ENCODE measurements at regions not wholly inside any gene's neighbourhood (a gene's known extent, or its start where the extent isn't known, plus 50 kb on each side); places are given as distances from the start of the nearest gene placed in this dataset.

DNA sequence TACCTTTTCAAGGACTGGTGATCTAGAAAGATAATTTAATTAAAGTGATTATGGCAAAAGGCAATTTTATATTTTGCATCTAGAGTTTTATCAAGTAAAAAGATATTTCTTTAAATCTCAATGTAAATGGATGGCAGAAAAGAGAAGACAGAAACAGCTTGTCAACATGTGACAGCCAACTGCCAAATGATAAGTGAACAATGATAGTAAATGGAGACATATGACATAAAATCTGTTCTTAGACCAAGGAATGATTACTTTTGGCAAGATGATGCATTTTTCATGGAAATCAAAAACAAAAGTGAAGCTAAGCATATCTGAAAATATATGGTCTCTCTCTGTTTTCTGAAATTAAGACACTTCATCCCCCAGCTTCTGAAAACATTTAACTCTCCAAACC is 1730.7 kb upstream of the FLRT2 start:
- DNase-seq: no peak

DNA sequence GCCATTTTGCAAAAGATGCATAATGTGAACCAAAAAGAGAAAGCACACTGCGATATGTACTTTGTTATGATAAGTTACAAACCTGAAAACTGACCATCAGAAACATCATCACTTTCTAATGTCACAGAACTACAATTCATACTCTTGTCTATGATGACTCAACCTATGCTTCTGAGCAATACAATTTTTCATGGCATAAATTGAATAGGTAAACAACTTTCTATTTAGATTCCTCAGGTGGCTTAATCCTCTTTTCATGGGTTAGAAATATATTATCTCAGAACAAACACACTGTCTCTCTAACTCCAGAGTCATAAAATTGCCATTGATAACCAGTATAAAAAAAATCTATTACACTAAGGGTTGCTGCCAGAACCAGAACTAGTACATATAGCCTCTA is 1715.0 kb upstream of the FLRT2 start:
- DNase-seq: no peak

DNA sequence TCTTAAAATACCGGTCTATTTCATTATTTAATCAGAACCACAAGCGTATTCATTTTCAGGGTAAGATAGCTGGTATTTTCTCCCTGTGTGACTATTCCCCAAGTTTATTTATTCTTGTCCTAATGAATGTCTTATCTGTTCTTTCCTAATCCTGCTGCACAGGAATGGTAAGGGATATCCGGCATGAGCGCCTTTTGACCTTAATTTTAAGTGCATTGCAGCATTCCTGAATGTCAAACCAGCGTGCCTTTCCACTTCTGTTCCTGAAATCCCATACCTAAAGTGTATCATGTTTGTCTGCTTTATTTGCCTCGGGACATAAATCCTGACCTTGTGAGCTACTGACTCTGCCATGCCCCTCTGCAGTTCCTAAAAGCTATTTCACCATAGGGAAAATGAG is 1713.2 kb upstream of the FLRT2 start:
- DNase-seq: no peak

DNA sequence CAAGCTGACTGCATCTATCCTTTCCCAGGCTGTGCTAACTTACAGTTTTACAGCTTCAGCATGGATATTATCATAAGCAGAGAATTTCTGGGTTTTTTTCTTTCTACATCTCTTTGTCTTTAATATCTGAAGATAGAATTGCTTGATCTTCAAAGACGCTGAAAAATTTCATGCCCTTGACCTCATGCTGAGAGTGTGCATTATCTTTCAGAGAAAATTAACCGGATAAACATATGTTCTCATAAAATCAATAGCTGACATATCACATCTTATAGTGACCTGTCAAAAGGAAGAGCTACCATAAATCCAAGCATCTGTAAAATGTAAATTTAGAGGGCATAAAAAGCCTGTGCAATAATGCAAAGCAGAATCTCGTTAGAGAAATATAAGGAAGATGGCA is 1704.1 kb upstream of the FLRT2 start:
- DNase-seq: no peak

DNA sequence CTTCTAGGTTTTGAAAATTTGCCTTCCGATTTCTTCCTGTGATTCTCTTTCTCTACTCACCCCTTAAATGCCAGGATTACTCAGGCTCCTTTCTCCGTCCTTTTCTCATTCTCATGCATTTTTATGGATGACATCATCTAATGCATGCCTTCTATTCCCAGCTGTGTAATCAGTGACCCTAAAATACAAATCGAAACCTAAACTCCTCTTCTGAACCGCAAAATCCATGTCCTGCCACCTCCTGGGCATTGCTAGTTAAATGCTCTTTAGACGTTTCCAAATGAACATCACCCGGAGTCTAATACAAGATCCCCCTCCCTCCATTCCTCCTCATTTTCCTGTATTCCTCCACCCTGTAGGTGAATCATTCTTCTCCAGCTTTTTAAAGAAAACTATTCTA is 1703.1 kb upstream of the FLRT2 start:
- DNase-seq: no peak

DNA sequence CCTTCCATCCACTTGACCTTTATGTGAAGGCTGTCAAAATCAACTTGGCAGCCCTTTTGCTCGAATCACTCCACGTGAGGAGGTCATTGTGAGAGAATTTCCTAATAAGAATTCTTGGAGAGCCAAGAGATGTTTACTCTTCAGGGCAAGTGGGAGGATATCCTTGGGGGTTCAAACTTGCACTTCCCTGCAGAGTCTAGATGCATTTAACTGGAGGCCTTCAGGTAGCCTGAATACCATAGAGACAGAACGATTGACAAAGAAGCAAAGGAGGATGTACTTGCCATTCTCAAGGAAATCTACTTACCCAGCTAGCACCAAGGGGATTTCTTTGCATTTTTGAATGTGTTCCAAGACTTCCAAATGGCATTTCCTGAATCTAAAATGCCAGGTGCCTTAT is 1702.6 kb upstream of the FLRT2 start:
- DNase-seq: no peak

DNA sequence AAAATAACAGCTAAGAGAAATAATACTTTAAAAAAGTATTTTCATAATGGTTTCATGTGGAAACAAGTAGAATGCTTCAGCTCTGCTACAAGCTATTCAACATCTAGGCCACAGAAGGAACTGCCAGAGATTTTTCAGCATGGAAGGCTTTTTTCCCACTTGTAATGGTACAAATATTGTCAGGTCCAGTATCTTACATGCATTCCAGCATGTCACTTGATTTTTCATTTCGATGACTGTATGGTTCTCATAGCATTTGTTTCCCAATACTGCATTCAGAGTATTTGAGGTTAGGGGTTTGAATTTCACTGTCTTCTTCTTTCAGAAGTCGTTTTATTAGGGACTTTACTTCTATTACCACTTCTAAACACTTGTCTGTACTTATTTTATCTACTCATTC is 1701.5 kb upstream of the FLRT2 start:
- no peak for DNase-seq

DNA sequence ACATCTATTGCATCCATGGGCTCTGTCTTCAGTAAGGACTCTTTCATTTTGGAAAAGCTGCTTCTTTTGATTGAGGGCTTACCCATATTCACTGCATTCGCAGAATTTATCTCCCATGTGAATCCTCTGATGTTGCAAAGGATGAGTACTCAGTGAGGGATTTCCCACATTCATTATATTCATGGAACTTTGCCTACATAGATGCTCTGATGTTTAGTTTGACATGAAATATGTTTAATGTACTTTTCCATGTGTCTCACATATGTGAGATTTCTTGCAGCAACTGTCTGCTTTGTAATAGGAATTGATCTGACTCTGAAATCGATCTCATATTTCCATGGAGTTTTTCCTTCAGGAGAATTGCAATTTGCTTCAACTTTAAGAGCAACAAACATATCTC is 1699.6 kb upstream of the FLRT2 start:
- no peak for DNase-seq

DNA sequence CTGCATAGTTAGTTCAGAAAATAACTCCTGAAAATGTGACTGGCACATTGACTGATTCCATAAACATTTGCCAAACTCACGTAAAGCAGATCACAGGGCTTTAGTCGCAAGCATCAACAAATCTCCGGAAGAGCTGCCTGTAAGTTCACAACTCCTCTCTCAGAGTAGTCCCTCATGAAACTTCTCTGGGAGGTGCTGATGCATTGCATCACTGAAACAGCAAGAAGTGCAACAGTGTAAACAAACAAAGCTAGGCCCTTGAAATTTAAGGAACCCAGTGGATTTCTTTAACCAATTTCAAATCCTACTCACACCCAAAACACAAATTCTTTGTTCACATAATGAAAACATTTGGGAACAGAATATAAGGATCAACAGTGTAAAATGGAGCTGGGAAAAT is 1691.7 kb upstream of the FLRT2 start:
- DNase-seq: no peak

DNA sequence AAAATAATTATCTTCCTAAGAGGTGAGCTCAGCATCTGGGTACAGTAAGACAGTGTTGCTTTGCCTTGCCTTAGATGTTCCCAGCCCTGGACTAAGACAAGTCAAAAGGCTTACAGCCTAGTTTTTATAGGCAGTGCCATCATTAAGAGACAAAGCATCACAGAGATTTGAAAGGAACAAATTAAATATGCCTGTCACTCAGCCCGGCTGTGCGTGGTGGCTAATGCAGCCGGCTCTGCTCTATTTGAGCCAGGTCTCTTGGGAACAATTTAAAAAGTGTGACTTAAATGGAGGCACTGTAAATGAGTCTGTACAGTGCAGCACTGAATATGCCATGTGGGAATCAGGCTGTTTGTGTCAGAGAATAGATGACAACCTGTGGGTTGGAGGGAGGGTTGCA is 1687.4 kb upstream of the FLRT2 start:
- peak; percentile 62 for DNase-seq

DNA sequence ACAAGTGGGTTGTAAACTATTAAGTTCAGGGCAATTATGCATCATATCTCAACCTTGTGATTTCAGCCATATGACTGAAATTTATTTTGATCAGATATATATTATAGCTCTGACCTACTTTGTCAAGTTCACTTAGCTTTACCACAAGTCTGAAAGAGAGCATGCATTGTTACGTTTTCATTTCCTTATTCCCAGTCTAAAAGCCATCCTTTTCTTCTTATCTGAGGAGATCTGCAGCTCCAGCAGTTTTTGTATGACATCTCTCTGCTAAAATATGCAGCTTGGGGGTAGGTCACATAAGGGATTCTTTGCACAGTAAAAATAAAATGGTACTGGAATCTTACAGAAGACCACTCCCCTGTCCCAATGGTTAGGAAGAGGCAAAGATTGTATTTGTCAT is 1682.8 kb upstream of the FLRT2 start:
- no peak for DNase-seq

DNA sequence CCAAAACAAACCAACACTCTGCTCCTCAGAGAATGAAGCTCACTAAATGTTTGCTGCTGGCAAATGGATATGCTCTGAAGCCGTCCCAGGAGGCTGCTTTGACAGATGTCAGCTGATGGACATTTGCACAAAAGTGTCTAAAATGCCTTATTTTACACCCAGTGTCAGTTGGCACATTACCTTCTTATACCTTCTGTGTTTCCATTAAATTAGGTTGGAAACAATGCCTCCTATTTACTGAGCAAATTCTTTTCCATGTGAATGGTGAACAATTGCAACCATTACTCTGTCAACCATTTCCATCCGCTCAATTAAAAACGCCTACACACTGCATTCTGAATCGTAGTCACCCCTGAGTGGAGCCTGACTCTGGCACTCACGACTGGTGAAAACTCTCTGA is 1679.9 kb upstream of the FLRT2 start:
- DNase-seq: no peak

DNA sequence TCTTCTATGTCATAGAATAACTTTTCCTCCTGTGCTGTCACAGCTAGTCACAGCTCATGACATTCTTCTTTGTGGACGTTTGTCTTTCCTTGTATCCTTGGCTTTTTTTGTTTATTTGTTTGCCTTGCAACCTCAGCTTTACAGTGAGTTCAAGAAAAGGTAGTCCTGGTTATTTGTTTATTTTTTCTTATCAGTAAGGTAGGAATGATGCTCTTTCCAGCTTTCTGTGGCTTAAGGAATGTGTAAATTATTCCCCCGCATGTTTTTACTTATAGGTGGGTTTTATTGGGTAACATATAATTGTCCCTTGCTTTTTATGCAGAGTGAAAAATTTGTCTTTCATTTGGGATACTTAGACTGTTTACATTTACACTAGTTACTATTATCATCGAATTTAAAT is 1673.6 kb upstream of the FLRT2 start:
- no peak for DNase-seq

DNA sequence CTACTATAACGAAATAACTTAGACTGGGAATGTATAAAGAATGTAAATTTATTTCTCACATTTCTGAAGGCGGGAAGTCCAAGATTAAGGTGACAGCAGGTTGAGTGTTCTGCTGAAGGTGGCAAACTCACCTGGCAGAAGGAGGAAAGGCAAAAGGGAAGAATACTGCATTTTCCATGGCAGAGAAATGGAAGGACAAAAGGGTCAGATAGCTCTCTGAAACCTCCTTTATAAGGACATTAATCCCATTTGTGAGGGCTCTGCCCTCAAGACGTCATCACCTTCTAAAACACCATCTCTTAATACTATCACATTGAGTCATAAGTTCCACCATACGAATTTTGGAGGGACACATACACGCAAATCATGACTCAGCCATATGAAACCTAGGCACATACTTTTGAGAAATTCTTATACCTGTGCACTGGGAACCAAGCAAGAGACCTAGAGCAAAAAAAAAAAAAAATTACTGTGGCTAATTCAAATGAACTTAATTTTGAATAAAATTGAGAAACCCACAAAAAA is 1669.3 kb upstream of the FLRT2 start:
- no peak for DNase-seq

DNA sequence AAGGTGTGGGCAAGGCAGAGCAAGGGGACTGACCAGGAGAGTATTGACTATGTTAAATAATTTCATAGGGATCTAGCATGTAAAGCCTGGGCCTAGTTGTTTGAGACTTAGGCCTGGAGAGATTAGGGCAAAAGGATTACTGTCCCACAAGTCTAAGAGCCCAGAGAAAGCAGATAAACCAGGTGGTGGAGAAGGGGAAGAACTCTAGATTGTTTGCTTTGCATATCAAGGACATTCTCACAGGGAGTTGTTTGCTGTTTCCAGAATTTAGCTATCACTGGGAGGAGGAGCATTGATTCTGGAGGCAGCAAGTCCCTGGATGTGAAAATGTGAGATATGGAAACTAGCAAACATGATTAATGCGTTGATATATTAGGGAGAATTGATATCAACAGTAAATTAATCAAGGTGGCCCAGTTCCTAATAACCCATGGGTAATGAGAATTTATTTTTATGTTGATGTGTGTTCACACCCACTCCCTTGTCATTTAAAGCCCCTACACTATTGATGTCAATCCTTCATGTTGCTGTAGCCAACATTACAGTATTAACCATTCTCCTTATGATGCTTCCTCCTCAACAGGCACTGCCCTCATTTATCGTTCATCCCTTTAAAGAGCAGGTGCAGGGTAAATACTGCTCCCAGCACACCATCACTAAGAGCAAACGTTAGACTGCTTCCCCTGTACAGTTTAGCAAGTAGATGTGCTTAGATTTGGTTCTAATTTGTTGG is 1666.7 kb upstream of the FLRT2 start:
- DNase-seq: no peak

DNA sequence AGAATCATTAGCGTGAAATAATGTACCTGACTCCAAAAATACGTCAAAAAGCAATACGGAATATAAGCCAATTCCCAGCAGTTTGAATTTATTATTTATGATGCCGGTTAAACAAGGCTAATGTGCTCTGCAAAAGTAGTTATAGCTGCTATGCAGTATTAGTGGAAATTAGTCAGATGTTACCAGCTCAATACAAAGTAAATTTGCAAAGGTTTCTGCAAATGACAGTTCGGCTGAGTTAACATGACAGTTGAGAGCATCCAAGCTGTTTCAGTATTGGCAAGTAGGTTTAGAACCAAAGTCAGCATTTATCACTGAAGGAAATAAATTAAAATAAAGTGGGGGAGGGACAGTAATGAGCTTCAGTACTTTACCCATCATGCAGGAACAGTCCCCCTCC is 1665.8 kb upstream of the FLRT2 start:
- DNase-seq: no peak

DNA sequence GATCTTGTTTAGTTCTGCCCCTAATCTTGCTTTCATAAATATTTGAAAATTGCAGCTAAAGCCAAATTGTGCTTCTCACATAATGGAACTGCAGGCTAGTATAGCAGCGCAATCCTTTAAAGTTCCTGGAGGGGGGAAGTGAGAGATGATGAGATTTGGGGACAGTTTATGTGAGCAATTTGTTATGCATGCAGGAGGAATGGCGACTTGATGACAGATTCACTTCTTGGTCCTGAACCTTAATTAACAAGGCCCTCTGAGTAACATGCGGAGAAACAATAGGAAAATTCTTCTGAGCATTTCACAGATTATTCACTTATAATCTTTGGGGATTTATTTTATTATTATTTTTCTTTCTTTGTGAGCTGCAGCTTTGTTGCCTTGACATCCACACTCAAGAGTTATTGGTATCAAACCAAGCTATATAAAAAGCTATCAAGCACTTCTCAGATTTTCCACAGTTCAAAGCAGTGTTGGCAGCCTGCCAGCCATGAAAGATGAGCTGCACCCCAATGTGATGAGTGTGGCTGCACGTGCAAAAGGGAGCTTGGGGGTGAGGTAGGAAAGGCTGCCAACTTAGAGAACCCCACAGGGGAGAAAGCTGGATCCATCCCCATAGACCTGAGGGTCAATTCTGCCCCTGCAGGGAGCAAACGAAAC is 1662.2 kb upstream of the FLRT2 start:
- DNase-seq: peak; percentile 64

DNA sequence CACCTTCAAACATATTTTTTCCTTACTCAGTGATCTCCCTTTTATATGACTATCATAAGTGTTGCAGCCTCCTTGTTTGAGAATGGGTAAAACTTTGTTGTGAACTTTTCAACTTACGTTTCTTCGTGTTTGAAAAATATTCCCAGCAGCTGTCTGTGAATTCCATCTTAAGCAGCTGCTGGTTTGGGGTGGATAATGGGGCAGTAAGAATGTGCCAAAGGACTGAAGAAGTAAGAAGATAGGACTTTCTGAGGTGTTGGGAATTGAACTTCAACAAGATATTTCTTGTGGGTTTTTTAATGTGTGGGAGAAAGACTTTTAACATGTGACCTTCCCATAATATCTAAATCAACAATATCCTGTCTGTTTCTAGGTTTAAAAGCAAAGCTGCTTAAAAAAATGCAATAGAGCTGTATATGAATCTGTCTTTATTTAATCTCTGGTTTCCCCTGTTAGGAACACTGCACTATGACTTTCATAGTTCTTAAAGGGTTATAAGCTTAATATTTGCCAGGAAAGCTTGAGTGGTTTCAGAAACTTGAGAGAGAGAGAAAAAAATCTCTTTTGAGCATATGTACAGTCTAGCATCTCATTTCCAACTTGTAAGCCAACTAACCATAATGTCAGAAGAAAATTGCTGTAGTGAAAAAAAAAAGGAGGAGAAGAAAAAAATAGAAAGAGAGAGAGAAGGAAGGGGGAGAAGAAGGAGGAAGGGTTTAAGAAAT is 1659.2 kb upstream of the FLRT2 start:
- DNase-seq: no peak

DNA sequence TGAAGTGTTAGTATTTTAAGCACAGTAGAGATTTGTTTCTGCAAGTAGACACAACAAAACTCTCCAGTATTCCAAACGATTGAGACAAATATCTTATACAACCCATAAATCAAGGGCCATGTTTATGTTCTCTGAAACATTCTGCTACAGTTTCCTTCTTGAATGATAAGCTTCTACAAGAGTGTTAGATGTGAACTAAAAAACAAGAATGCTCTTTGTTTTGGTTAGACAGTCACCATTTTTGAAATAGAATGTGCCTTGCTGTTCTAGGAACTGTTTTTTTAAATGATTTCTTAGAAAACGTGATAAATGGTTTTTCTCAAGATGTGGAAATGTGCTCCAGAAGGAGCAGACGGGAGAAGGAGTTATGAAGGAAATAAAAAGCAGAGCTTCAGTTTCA is 1656.3 kb upstream of the FLRT2 start:
- no peak for DNase-seq

DNA sequence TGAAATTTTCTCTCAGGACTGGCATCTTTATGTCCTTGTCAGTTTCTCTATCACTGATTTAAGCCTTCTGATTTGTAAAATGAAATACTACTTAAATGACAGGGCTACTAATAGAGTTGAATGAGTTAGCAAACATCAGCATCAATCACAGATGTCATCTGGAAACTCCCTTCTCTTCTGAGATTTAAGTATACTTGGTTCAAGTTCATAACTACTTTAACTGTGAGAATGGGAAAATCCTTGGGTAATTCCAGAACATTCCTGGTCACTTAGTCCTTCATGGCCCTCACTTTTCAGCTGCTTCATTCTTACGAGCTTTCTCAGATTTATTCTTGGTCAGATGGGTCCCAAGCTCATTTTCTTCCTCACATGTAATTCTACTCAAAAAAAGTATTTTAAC is 1655.3 kb upstream of the FLRT2 start:
- DNase-seq: no peak

DNA sequence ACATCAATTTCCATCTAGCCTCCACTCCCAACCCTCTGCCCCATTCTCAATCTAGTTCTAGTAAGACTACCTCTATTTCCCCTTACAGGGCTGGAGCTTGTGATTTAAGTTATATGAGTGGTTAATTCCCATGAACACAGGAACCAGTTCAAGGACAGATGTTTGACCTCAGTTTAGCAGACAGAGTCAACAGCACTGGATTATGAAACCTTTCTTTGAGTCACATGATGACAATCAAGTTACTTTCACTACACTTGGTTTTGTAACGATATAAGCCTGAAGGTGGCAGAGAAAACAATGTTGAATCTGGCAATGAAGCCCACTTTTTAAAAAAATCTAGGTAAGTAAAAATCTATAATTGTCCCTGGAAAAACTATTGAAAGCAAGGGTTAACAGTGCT is 1646.2 kb upstream of the FLRT2 start:
- DNase-seq: no peak

DNA sequence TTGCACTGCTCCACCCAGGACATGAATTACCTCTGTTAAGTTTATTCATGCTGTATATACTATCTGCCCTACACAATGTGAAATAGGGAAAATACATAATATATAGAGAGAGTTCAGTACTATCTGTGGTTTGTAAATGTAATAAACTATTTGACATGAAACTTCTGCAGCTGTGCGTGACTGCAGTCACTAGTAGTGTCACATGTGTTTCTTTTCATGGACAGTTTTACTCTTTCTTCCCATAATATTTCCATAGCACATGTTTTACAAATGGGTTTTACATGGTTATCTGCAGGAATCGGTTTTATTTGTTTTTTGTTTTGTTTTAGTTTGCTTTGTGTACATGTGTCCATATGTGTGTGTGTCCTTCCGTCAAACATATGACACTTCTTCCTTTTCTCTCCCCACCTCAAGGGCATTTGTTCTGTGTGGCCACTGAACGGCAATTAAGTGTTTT is 1644.1 kb upstream of the FLRT2 start:
- DNase-seq: no peak

DNA sequence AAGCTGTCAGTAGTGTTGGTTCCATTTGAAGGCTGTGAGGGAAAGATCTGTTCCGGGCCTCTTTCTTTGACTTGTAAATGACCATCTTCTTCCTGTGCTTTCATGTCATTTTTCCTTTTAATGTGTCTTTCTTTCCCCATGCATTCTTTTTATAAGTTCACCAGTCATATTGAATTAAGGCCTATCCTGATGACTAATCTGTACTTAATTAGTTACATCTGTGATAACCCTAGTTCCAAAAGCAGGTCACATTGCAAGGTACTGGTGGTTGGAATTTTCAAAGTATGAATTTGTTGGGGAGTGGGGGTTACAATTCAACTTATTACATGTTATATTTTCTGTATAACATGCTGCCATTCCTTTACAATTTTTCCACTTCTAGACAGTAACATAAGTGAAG is 1642.1 kb upstream of the FLRT2 start:
- DNase-seq: no peak

DNA sequence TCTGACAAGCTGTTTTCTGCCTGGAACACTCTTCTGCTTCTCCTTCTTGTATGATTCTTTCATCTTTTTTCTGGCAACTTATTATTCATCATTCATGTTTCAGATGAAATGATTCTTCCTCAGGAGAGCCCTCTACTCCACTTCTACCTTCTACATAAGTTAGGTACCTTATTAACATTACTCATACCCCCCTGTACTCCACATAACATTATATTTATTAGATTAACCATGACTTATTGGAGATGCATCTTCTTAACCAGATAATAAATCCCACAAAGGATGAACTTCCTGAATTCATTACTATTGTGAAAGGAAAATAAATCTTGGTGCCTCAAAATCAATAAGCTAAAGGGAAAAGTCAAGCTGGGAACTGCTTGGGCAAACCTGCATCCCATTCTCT is 1636.5 kb upstream of the FLRT2 start:
- DNase-seq: no peak
